ENCODE measurements at regions not wholly inside any gene's neighbourhood (a gene's known extent, or its start where the extent isn't known, plus 50 kb on each side); places are given as distances from the start of the nearest gene placed in this dataset.
"Not testable (repeated sequence)": the region's sequence is repeated elsewhere in the genome, so short reads cannot be mapped to it uniquely, and the experiment has no call there.

GRCh38 chr11:89545691-89546090 lies 54.5 kb upstream of the NOX4 start:
- no peak for DNase-seq (ENCODE audit: low spot score)

- DNase-seq (ENCODE audit: low spot score), result not testable (repeated sequence)
Measured at GRCh38 chr11:89555781-89556180, 64.6 kb upstream of the NOX4 start.

- not testable (repeated sequence) for DNase-seq (ENCODE audit: low spot score)
Measured at GRCh38 chr11:89556731-89557707, 65.8 kb upstream of the NOX4 start.

GRCh38 chr11:89560598-89560997 lies 69.4 kb upstream of the NOX4 start:
- not testable (repeated sequence) for DNase-seq (ENCODE audit: low spot score)

GRCh38 chr11:89562731-89563130 lies 71.6 kb upstream of the NOX4 start:
- not testable (repeated sequence) for DNase-seq (ENCODE audit: low spot score)

- DNase-seq (ENCODE audit: low spot score), result no peak
Measured at GRCh38 chr11:89566972-89567371, 75.8 kb upstream of the NOX4 start.

GRCh38 chr11:89569387-89569786 lies 78.2 kb upstream of the NOX4 start:
- not testable (repeated sequence) for DNase-seq (ENCODE audit: low spot score)

- not testable (repeated sequence) for DNase-seq (ENCODE audit: low spot score)
Measured at GRCh38 chr11:89571706-89572105, 80.5 kb upstream of the NOX4 start.

GRCh38 chr11:89575846-89576245 lies 84.7 kb upstream of the NOX4 start:
- DNase-seq (ENCODE audit: low spot score), result not testable (repeated sequence)

GRCh38 chr11:89577428-89577827 lies 86.3 kb upstream of the NOX4 start:
- not testable (repeated sequence) for DNase-seq (ENCODE audit: low spot score)

- no peak for DNase-seq (ENCODE audit: low spot score)
Measured at GRCh38 chr11:89583580-89583979, 92.4 kb upstream of the NOX4 start.

GRCh38 chr11:89585046-89585445 lies 93.9 kb upstream of the NOX4 start:
- DNase-seq (ENCODE audit: low spot score), result not testable (repeated sequence)

- DNase-seq (ENCODE audit: low spot score), result not testable (repeated sequence)
Measured at GRCh38 chr11:89585471-89585870, 94.3 kb upstream of the NOX4 start.

- DNase-seq (ENCODE audit: low spot score), result not testable (repeated sequence)
Measured at GRCh38 chr11:89589413-89589812, 98.2 kb upstream of the NOX4 start.

GRCh38 chr11:89590008-89590632 lies 98.9 kb upstream of the NOX4 start:
- DNase-seq (ENCODE audit: low spot score), result not testable (repeated sequence)

- DNase-seq (ENCODE audit: low spot score), result not testable (repeated sequence)
Measured at GRCh38 chr11:89601263-89601662, 108.8 kb upstream of the TRIM77 start.

GRCh38 chr11:89604281-89604680 lies 105.8 kb upstream of the TRIM77 start:
- DNase-seq (ENCODE audit: low spot score), result no peak

GRCh38 chr11:89606845-89607244 lies 103.3 kb upstream of the TRIM77 start:
- DNase-seq (ENCODE audit: low spot score), result not testable (repeated sequence)

- not testable (repeated sequence) for DNase-seq (ENCODE audit: low spot score)
Measured at GRCh38 chr11:89607497-89607896, 102.6 kb upstream of the TRIM77 start.

GRCh38 chr11:89608234-89608966 lies 101.7 kb upstream of the TRIM77 start:
- DNase-seq (ENCODE audit: low spot score), result no peak

GRCh38 chr11:89612096-89612495 lies 98.0 kb upstream of the TRIM77 start:
- no peak for DNase-seq (ENCODE audit: low spot score)

- no peak for DNase-seq (ENCODE audit: low spot score)
Measured at GRCh38 chr11:89613911-89614310, 96.2 kb upstream of the TRIM77 start.

All from pons (tissue), 1 donor.